GM18499 (cell line): ENCODE measurements at regions not wholly inside any gene's neighbourhood (a gene's known extent, or its start where the extent isn't known, plus 50 kb on each side); places are given as distances from the start of the nearest gene placed in this dataset.

ENCODE experiments used
- ATAC-seq: cut with Tn5 transposase; IDR thresholded peaks from one replicate; pipeline ENCODE4 v1.9.1; 2021; ENCODE audit warnings: moderate number of reproducible peaks; ENCODE audit not compliant: insufficient read depth, unreplicated experiment

GRCh38 chr6:100153636-100154275 lies 159.7 kb upstream of the MCHR2 start:
- no peak for ATAC-seq

DNA sequence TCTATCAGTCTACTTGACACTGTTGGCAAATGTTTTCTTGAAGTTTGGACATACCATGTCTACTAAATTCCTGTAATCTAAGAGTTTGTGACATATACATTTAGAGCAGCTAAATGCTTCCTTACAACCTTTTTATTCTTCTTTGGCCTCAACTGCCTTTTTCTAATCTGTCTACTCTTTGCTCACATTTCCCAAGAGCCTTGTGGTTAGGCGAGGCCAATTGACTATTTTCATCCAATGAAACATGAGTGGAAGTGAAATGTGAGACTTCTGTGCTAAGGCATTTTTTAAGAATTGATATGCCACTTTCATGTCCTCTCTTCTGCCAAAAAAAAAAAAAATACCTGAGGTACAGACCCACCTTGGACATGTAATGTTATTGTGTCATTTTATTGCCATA lies 158.2 kb upstream of the MCHR2 start:
- no peak for ATAC-seq

- ATAC-seq, result no peak
Observed at GRCh38 chr6:100144991-100145390, 151.0 kb upstream of the MCHR2 start.

DNA sequence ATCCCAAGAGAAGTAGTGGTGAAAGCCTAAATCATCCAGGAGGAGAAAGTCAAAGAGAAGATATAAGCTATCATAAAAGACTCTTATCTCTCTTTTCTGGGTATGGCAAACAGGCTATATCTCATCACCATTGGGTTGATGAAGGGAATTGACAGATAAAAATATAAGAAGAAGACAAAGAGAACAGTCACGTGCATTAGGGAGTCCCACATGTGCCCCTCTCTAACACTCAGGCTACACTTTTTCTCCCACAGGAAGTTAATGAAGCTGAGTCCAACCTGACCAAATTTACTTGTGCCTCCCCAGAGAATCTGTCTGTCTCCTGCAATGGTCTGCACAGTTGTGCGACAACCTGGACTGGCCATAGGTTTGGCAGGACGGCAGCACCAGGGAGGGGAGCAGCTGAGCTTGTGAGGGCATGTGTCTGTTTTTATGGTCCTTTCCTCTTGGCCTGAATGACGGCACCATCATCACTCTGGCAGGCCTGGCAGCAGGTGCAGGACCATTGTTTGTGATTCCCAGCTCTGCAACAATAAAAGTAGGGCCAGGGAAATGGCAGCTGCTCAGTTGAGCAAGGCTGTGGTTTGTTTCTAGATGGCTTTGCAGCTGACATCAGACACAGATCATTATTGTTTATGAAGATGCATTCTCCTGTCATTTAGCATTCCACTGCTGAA lies 144.5 kb upstream of the MCHR2 start:
- no peak for ATAC-seq

DNA sequence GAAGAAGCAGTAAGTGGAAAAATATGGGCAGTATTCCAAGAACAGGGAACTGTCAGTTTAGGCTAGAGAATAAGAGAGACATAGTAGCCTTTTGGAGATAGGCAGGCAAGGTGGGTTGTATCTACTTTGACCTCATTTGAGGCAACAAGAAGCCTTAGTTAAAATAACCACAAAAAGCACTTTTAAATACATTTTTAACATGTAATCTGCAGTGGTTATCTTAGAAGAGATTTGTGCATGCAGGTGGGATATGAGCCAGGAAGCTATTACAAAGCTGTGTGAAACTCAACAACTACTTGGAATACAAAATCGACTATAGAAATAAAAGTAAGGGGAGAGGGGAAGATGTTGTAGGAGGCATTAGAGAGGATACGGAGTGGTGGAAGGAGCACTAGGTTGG lies 143.7 kb upstream of the MCHR2 start:
- no peak for ATAC-seq

DNA sequence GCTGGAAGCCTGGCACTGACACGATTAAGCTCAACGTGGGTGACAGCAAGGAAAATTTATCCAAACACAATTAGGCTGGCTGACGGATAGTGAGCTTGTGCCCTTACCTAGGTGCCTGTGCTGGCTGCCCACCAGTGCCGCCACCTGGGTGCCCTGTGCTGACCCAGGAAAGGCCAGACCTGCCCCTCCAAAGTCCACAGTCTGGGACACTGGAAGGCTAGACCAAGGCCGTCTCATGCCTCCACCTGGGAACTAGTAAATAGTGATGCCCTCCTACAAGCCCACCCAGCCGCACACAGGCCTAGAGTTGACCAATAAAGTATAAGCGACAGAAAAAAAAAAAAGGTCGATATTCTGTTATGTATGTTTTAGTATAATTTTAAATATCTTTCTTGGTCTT lies 142.6 kb upstream of the MCHR2 start:
- ATAC-seq, result no peak

DNA sequence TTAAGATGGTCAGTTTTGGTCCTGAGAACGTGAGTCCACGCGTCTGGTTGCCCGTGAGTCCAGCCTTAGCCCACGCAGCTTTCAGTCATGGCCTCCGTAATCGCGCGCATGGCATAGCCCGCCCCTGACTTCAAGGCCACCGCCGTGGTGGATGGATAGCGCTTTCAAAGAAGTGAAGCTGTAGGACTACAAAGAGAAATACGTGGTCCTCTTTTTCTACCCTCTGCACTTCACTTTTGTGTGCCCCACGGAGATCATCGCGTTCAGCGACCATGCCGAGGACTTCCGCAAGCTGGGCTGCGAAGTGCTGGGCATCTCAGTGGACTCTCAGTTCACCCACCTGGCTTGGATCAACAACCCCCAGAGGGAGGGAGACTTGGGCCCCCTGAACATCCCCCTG lies 142.0 kb upstream of the MCHR2 start:
- no peak for ATAC-seq

GRCh38 chr6:100134703-100135102 lies 140.7 kb upstream of the MCHR2 start:
- no peak for ATAC-seq

GRCh38 chr6:100134297-100134696 lies 140.3 kb upstream of the MCHR2 start:
- ATAC-seq, result no peak

- no peak for ATAC-seq
Observed at GRCh38 chr6:100132005-100132404, 138.0 kb upstream of the MCHR2 start.

DNA sequence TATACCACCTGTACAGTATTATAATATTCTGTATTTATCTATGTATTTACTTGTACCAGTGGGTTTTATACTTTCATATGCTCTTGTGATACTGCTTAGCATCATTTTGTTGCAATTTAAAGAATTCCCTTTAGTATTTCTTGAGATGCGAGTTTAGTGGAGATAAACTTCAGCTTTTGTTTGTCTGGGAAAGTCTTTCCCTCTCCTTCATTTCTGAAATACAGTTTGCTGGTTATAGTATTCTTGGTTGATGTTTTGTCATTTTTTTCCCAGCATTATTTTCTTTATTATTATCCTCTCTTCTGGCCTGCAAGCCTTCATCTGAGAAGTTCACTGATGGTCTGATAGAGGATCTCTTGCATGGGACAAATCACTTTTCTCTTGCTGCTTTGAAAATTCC lies 136.6 kb upstream of the MCHR2 start:
- no peak for ATAC-seq

GRCh38 chr6:100126790-100127484 lies 132.9 kb upstream of the MCHR2 start:
- ATAC-seq, result peak; percentile 77

- no peak for ATAC-seq
Observed at GRCh38 chr6:100121854-100122609, 128.0 kb upstream of the MCHR2 start.

DNA sequence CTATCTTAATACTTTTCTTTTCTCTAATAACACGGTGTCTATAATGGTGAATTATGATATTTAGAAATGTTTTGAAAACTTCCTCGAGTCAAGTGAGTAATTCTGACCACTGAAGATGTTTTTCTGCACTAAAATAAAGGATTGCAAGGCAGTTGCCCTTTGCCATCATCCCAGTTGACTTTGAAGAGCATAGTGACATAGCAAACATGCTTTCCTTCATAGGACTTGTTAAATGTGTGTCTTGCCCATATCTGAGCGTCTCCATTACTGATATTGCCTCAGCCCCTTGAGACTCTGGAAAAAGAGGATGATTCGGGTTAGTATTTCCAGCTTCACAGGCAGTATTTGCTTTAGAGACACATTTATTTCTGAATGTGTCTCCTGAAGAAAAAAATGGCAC lies 125.2 kb upstream of the MCHR2 start:
- ATAC-seq, result no peak

DNA sequence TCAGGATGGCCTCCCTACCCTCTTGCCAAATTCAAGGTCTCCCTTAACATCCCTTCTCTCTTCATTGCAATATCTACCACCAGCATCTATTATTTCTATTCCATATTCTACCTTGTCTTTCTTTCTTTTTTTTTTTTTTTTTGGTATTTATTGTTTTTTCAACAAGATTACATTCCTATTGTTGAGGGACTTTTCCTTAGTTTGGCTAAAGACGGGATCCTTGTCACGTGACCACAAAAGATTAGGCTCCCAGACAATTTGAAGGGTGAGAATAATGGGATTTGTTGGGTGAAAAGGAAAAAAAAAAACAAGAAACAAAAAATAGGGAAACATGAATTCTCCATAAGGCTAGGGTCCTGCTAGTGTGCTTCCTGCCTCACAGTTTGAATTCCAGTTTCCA lies 124.3 kb upstream of the MCHR2 start:
- ATAC-seq, result no peak

DNA sequence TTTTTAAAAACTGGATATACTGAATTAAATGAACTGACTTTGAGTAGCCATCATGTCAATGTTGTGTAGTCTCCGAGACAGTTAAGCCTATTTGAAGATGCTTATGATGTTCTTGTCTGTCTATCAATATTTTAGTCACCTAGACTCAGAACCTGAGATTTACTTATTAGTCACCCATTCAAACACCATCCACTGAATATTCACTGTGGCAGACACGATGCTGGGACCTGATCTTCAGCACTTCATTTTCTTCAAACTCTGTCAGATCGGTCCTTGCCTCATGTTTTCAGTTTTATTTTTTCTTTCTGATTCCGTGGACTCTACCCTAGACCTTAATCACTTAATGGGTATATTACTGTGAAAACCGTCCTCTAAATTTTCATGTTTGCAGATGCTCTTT lies 123.7 kb upstream of the MCHR2 start:
- no peak for ATAC-seq

GRCh38 chr6:100116411-100117194 lies 122.6 kb upstream of the MCHR2 start:
- peak; percentile 72 for ATAC-seq

- ATAC-seq, result no peak
Observed at GRCh38 chr6:100115407-100116101, 121.5 kb upstream of the MCHR2 start.

DNA sequence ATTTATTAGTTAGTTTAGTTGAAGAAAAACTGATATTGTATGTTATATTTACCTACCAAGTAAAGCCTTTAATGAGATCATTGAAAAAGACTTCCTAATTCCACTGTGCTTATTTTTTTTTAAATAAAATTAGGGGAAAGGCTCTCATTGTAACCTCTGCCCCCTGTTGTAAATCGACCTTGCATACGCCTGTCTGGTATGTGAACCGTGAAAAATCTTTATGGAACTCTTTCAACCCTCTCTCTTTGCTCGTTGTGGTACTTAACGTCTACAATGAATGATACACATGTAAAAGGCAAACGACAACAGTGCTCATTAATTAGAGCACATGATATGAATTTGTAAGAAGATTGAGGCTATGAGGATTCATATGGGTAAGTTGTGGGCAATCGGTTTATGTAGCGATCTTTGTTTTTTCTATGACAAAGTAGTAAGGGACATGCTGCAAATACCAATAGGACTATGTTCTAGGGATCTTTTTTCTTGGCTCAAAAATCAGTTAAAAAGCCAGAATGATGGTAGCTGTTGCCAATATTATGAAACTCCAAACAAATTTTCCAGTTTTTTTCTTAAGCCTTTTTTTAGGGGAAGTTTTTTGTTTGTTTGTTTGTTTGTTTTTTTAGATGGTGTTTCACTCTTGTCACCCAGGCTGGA lies 119.0 kb upstream of the MCHR2 start:
- ATAC-seq, result no peak
